ENCODE measurements at regions not wholly inside any gene's neighbourhood (a gene's known extent, or its start where the extent isn't known, plus 50 kb on each side); places are given as distances from the start of the nearest gene placed in this dataset.

GRCh38 chr22:49138250-49138790 lies 689.4 kb downstream of the BRD1 start:
- no peak for DNase-seq

GRCh38 chr22:49137206-49137840 lies 690.4 kb downstream of the BRD1 start:
- DNase-seq = no peak

- DNase-seq = no peak
Measured at GRCh38 chr22:49136816-49137180, 690.9 kb downstream of the BRD1 start.

- DNase-seq = no peak
Measured at GRCh38 chr22:49136041-49136815, 691.4 kb downstream of the BRD1 start.

- no peak for DNase-seq
Measured at GRCh38 chr22:49134076-49134475, 693.6 kb downstream of the BRD1 start.

- no peak for DNase-seq
Measured at GRCh38 chr22:49133541-49133940, 694.1 kb downstream of the BRD1 start.

- DNase-seq = no peak
Measured at GRCh38 chr22:49132009-49132408, 695.7 kb downstream of the BRD1 start.

- no peak for DNase-seq
Measured at GRCh38 chr22:49129736-49130135, 697.9 kb downstream of the BRD1 start.

GRCh38 chr22:49128874-49129273 lies 698.8 kb downstream of the BRD1 start:
- no peak for DNase-seq

GRCh38 chr22:49124608-49125007 lies 703.1 kb downstream of the BRD1 start:
- no peak for DNase-seq

- no peak for DNase-seq
Measured at GRCh38 chr22:49123621-49124192, 704.0 kb downstream of the BRD1 start.

- DNase-seq = no peak
Measured at GRCh38 chr22:49119551-49119952, 708.1 kb downstream of the BRD1 start.

- no peak for DNase-seq
Measured at GRCh38 chr22:49118065-49118464, 709.6 kb downstream of the BRD1 start.

- no peak for DNase-seq
Measured at GRCh38 chr22:49117486-49117885, 710.2 kb downstream of the BRD1 start.

- DNase-seq = no peak
Measured at GRCh38 chr22:49116486-49117120, 711.1 kb downstream of the BRD1 start.

GRCh38 chr22:49116021-49116420 lies 711.7 kb downstream of the BRD1 start:
- DNase-seq = no peak

GRCh38 chr22:49115197-49115596 lies 712.5 kb downstream of the BRD1 start:
- DNase-seq = no peak

- no peak for DNase-seq
Measured at GRCh38 chr22:49113758-49114157, 713.9 kb downstream of the BRD1 start.

GRCh38 chr22:49112661-49113626 lies 714.7 kb downstream of the BRD1 start:
- no peak for DNase-seq

- no peak for DNase-seq
Measured at GRCh38 chr22:49112176-49112575, 715.5 kb downstream of the BRD1 start.

- no peak for DNase-seq
Measured at GRCh38 chr22:49111085-49111484, 716.6 kb downstream of the BRD1 start.

GRCh38 chr22:49108636-49109315 lies 718.9 kb downstream of the BRD1 start:
- no peak for DNase-seq

Data from inflammatory macrophage treated with lipopolysaccharide for 4 hours (primary cell).